ENCODE measurements at regions not wholly inside any gene's neighbourhood (a gene's known extent, or its start where the extent isn't known, plus 50 kb on each side); places are given as distances from the start of the nearest gene placed in this dataset.

- no peak for TF ChIP-seq POLR2A (IDR thresholded peaks at IDR 0.05; ENCODE audit: low read depth)
- no peak for TF ChIP-seq CTCF (IDR thresholded peaks at IDR 0.05)
- no peak for TF ChIP-seq POLR2AphosphoS5 (IDR thresholded peaks at IDR 0.05)
- TF ChIP-seq EP300 (IDR thresholded peaks at IDR 0.05), result no peak
Measured at GRCh38 chr5:179414459-179415261, 69.4 kb upstream of the ADAMTS2 start.
